Neural progenitor cell (in vitro differentiated cells): ENCODE measurements at regions not wholly inside any gene's neighbourhood (a gene's known extent, or its start where the extent isn't known, plus 50 kb on each side); places are given as distances from the start of the nearest gene placed in this dataset.

Source experiments
- DNase-seq: peaks from one replicate; pipeline ENCODE4 v3.0.0-alpha.2; 2016; ENCODE audit warnings: low spot score
- H2AFZ ChIP-seq: fragments of 200-600 bp; sonication (generic); replicated peaks from 2 replicates; pipeline ENCODE4 v1.6.1; 2016; ENCODE audit warnings: antibody characterized with exemption
- H3F3A ChIP-seq: fragments of 200-600 bp; sonication (generic); 2 replicates; pipeline ENCODE4 v1.6.1; 2016; ENCODE audit warnings: antibody characterized with exemption, low read depth
- H3K27ac ChIP-seq: fragments of 200-600 bp; sonication (generic); 2 replicates; pipeline ENCODE4 v1.5.1; 2016; ENCODE audit warnings: mild to moderate bottlenecking
- H3K27me3 ChIP-seq: fragments of 200-600 bp; sonication (generic); 2 replicates; pipeline ENCODE4 v1.6.1; 2016; ENCODE audit warnings: mild to moderate bottlenecking, moderate library complexity
- H3K36me3 ChIP-seq: fragments of 200-600 bp; sonication (generic); 2 replicates; pipeline ENCODE4 v1.5.1; 2016
- H3K4me1 ChIP-seq: fragments of 200-600 bp; sonication (generic); 2 replicates; pipeline ENCODE4 v1.6.1; 2016; ENCODE audit warnings: mixed run types
- H3K4me2 ChIP-seq: fragments of 200-600 bp; sonication (generic); 2 replicates; pipeline ENCODE4 v1.6.1; 2016
- H3K4me3 ChIP-seq: fragments of 200-600 bp; sonication (generic); 2 replicates; pipeline ENCODE4 v1.5.1; 2016
- H3K79me2 ChIP-seq: fragments of 200-600 bp; sonication (generic); 2 replicates; pipeline ENCODE4 v1.6.1; 2016; ENCODE audit warnings: low read depth
- H3K9ac ChIP-seq: fragments of 200-600 bp; sonication (generic); 2 replicates; pipeline ENCODE4 v1.6.1; 2016
- H3K9me3 ChIP-seq: fragments of 200-600 bp; sonication (generic); 2 replicates; pipeline ENCODE4 v1.5.1; 2016; ENCODE audit warnings: low read depth
- H4K20me1 ChIP-seq: fragments of 200-600 bp; sonication (generic); 2 replicates; pipeline ENCODE4 v1.6.1; 2016; ENCODE audit warnings: low read depth
- H3K27ac Mint-ChIP-seq: 3 replicates; pipeline ENCODE4 v1.8.0; 2021; ENCODE audit warnings: mixed read lengths
- H3K27me3 Mint-ChIP-seq: 2 replicates; pipeline ENCODE4 v1.8.0; 2022; ENCODE audit warnings: low read depth, mild to moderate bottlenecking, inconsistent platforms, moderate library complexity, mixed read lengths; ENCODE audit not compliant: insufficient read depth
- H3K36me3 Mint-ChIP-seq: 3 replicates; pipeline ENCODE4 v1.8.0; 2021; ENCODE audit warnings: mixed read lengths
- H3K4me1 Mint-ChIP-seq: 3 replicates; pipeline ENCODE4 v1.8.0; 2021; ENCODE audit warnings: mixed read lengths
- H3K4me3 Mint-ChIP-seq: 3 replicates; pipeline ENCODE4 v1.8.0; 2021; ENCODE audit warnings: mild to moderate bottlenecking, moderate library complexity, mixed read lengths
- H3K9me3 Mint-ChIP-seq: 3 replicates; pipeline ENCODE4 v1.8.0; 2020; ENCODE audit warnings: mixed read lengths
- EZH2 ChIP-seq: fragments of 200-600 bp; sonication (generic); IDR thresholded peaks from 2 replicates; pipeline ENCODE4 v1.6.1; 2017; ENCODE audit warnings: antibody characterized with exemption, mild to moderate bottlenecking, moderate library complexity
- EZH2phosphoT487 ChIP-seq: fragments of 200-600 bp; sonication (generic); IDR thresholded peaks from 2 replicates; pipeline ENCODE4 v1.6.1; 2017; ENCODE audit warnings: antibody characterized with exemption
- TF ChIP-seq, protein P1 (sequence below): fragments of 200-600 bp; sonication (generic); IDR thresholded peaks from 2 replicates; pipeline ENCODE4 v1.5.1; 2017; ENCODE audit warnings: antibody characterized with exemption, mild to moderate bottlenecking

GRCh38 chr20:7078804-7079203 lies 311.3 kb downstream of the BMP2 start:
- H3K36me3 Mint-ChIP-seq, result no peaks in the 10 kb centered on the region
- H3K27ac Mint-ChIP-seq, result no peak overlapping the region
- no peak overlapping the region for H3K4me3 Mint-ChIP-seq
- H3K4me1 Mint-ChIP-seq, result no peaks in the 10 kb centered on the region
- no peak overlapping the region for H2AFZ ChIP-seq
- no peaks in the 10 kb centered on the region for H3K27me3 ChIP-seq
- no peaks in the 10 kb centered on the region for H3F3A ChIP-seq
- H3K4me1 ChIP-seq, result no peaks in the 10 kb centered on the region
- no peaks in the 10 kb centered on the region for H3K79me2 ChIP-seq
- no peaks in the 10 kb centered on the region for H3K9me3 Mint-ChIP-seq
- H3K27ac ChIP-seq, result no peak overlapping the region
- H3K27me3 Mint-ChIP-seq, result no peaks in the 10 kb centered on the region
- no peaks in the 10 kb centered on the region for H3K9me3 ChIP-seq
- TF ChIP-seq EZH2 (no peak), EZH2phosphoT487 (no peak)
- TF ChIP-seq, protein P1, sequence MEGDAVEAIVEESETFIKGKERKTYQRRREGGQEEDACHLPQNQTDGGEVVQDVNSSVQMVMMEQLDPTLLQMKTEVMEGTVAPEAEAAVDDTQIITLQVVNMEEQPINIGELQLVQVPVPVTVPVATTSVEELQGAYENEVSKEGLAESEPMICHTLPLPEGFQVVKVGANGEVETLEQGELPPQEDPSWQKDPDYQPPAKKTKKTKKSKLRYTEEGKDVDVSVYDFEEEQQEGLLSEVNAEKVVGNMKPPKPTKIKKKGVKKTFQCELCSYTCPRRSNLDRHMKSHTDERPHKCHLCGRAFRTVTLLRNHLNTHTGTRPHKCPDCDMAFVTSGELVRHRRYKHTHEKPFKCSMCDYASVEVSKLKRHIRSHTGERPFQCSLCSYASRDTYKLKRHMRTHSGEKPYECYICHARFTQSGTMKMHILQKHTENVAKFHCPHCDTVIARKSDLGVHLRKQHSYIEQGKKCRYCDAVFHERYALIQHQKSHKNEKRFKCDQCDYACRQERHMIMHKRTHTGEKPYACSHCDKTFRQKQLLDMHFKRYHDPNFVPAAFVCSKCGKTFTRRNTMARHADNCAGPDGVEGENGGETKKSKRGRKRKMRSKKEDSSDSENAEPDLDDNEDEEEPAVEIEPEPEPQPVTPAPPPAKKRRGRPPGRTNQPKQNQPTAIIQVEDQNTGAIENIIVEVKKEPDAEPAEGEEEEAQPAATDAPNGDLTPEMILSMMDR, result no peak
- no peak overlapping the region for H3K9ac ChIP-seq
- H4K20me1 ChIP-seq, result no peaks in the 10 kb centered on the region
- H3K4me3 ChIP-seq, result no peak overlapping the region
- H3K36me3 ChIP-seq, result no peaks in the 10 kb centered on the region
- H3K4me2 ChIP-seq, result no peak overlapping the region
- DNase-seq, result no peak

DNA sequence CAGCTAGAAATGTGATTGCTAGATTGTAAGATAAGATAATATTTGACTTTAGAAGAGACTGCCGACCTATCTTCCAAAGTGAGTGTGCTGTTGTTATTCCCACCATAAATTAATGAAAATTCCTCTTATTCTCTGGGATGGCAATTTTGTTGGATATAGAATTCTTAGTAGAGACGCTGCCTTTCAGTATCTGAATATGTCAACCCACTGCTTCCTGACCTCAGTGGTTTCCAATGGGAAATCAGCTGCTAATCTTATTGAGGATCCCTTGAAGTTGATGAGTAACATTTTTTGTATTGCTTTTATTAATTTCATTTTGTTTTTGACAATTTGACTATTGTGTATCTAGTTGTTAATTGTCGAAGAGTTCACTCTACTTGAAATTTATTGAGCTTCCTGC lies 313.0 kb downstream of the BMP2 start:
- no peaks in the 10 kb centered on the region for H3K4me1 ChIP-seq
- no peak overlapping the region for H2AFZ ChIP-seq
- no peaks in the 10 kb centered on the region for H3K36me3 ChIP-seq
- no peak overlapping the region for H3K27ac ChIP-seq
- H3K9me3 Mint-ChIP-seq, result no peaks in the 10 kb centered on the region
- H3K79me2 ChIP-seq, result no peaks in the 10 kb centered on the region
- no peak overlapping the region for H3K9ac ChIP-seq
- H3K27me3 ChIP-seq, result no peaks in the 10 kb centered on the region
- H3K27me3 Mint-ChIP-seq, result no peaks in the 10 kb centered on the region
- no peaks in the 10 kb centered on the region for H3F3A ChIP-seq
- H4K20me1 ChIP-seq, result no peaks in the 10 kb centered on the region
- H3K27ac Mint-ChIP-seq, result no peak overlapping the region
- TF ChIP-seq EZH2 (no peak), EZH2phosphoT487 (no peak)
- TF ChIP-seq, protein P1, result no peak
- H3K36me3 Mint-ChIP-seq, result no peaks in the 10 kb centered on the region
- no peaks in the 10 kb centered on the region for H3K4me1 Mint-ChIP-seq
- H3K4me2 ChIP-seq, result no peak overlapping the region
- H3K4me3 ChIP-seq, result no peak overlapping the region
- no peak for DNase-seq
- no peaks in the 10 kb centered on the region for H3K9me3 ChIP-seq
- H3K4me3 Mint-ChIP-seq, result no peak overlapping the region

- Histone ChIP-seq H3K9me3 (no peaks in the 10 kb centered on the region), H3K36me3 (no peaks in the 10 kb centered on the region), H3K4me1 (no peaks in the 10 kb centered on the region), H3K27ac (no peak overlapping the region), H3K9ac (no peak overlapping the region), H3K4me3 (no peak overlapping the region), H3K4me2 (no peak overlapping the region), H2AFZ (no peak overlapping the region), H3F3A (no peaks in the 10 kb centered on the region), H3K79me2 (no peaks in the 10 kb centered on the region), H4K20me1 (no peaks in the 10 kb centered on the region), H3K27me3 (no peaks in the 10 kb centered on the region)
- H3K9me3 Mint-ChIP-seq, result no peaks in the 10 kb centered on the region
- H3K36me3 Mint-ChIP-seq, result no peaks in the 10 kb centered on the region
- no peak overlapping the region for H3K27ac Mint-ChIP-seq
- no peaks in the 10 kb centered on the region for H3K4me1 Mint-ChIP-seq
- DNase-seq, result no peak
- TF ChIP-seq EZH2phosphoT487, result no peak
- TF ChIP-seq EZH2, result no peak
- TF ChIP-seq, protein P1, result no peak
- H3K27me3 Mint-ChIP-seq, result no peaks in the 10 kb centered on the region
- H3K4me3 Mint-ChIP-seq, result no peak overlapping the region
Measured at GRCh38 chr20:7085467-7085866, 318.0 kb downstream of the BMP2 start.

GRCh38 chr20:7087803-7088202 lies 320.3 kb downstream of the BMP2 start:
- Histone ChIP-seq H2AFZ (peak overlapping the region; percentile 8), H3K79me2 (no peaks in the 10 kb centered on the region), H3K9ac (no peak overlapping the region), H3K4me2 (no peak overlapping the region), H3K4me1 (no peaks in the 10 kb centered on the region), H4K20me1 (no peaks in the 10 kb centered on the region), H3K27me3 (no peaks in the 10 kb centered on the region), H3K27ac (no peak overlapping the region), H3K4me3 (no peak overlapping the region), H3F3A (no peaks in the 10 kb centered on the region), H3K9me3 (no peaks in the 10 kb centered on the region), H3K36me3 (no peaks in the 10 kb centered on the region)
- no peak for DNase-seq
- Mint-ChIP-seq H3K4me3 (no peak overlapping the region), H3K27ac (no peak overlapping the region), H3K9me3 (no peaks in the 10 kb centered on the region), H3K36me3 (no peaks in the 10 kb centered on the region), H3K27me3 (no peaks in the 10 kb centered on the region), H3K4me1 (no peaks in the 10 kb centered on the region)
- TF ChIP-seq EZH2phosphoT487, result no peak
- no peak for TF ChIP-seq EZH2
- TF ChIP-seq, protein P1, result no peak
